ENCODE measurements at regions not wholly inside any gene's neighbourhood (a gene's known extent, or its start where the extent isn't known, plus 50 kb on each side); places are given as distances from the start of the nearest gene placed in this dataset.

GRCh38 chr4:119738901-119739300 lies 110.3 kb upstream of the PDE5A start:
- Histone ChIP-seq H3K9ac (ENCODE audit: low read length) (no peak overlapping the region), H3K79me2 (replicated peaks; ENCODE audit: insufficient read depth, low read length) (no peaks in the 10 kb centered on the region), H3F3A (ENCODE audit: insufficient read depth, low read length, poor library complexity, severe bottlenecking) (no peaks in the 10 kb centered on the region), H2AFZ (ENCODE audit: low read depth, low read length) (no peak overlapping the region), H3K27ac (ENCODE audit: low read length) (no peak overlapping the region), H3K4me3 (ENCODE audit: low read length) (no peak overlapping the region), H3K27me3 (ENCODE audit: insufficient read depth, low read depth, low read length) (no peaks in the 10 kb centered on the region), H3K9me2 (ENCODE audit: insufficient read depth, low read length) (no peaks in the 10 kb centered on the region), H3K9me3 (ENCODE audit: low read length) (no peaks in the 10 kb centered on the region), H3K36me3 (ENCODE audit: insufficient read depth, low read length) (no peaks in the 10 kb centered on the region), H3K4me2 (ENCODE audit: low read length) (no peak overlapping the region), H4K20me1 (ENCODE audit: insufficient read depth) (no peaks in the 10 kb centered on the region)
- no peak for TF ChIP-seq RAD21 (conservative IDR thresholded peaks at IDR 0.05)
- no peak for TF ChIP-seq TAF1 (IDR thresholded peaks at IDR 0.05; ENCODE audit: low read depth)
- no peak for TF ChIP-seq EP300 (conservative IDR thresholded peaks at IDR 0.05; ENCODE audit: poor library complexity, severe bottlenecking)
- no peak for TF ChIP-seq SMC3 (conservative IDR thresholded peaks at IDR 0.05; ENCODE audit: poor library complexity)
- TF ChIP-seq EZH2 (IDR thresholded peaks at IDR 0.05; ENCODE audit: borderline replicate concordance, insufficient read depth, low read length, poor library complexity, severe bottlenecking), result no peak
- no peak for TF ChIP-seq MXI1 (conservative IDR thresholded peaks at IDR 0.05; ENCODE audit: poor library complexity, severe bottlenecking)
- no peak for TF ChIP-seq CTCF (IDR thresholded peaks at IDR 0.05; ENCODE audit: poor library complexity, severe bottlenecking)
- TF ChIP-seq POLR2AphosphoS5 (IDR thresholded peaks at IDR 0.05), result no peak
- no peak for TF ChIP-seq REST (IDR thresholded peaks at IDR 0.05; ENCODE audit: borderline replicate concordance)

- TF ChIP-seq TAF1 (IDR thresholded peaks at IDR 0.05; ENCODE audit: low read depth) (no peak), EZH2 (IDR thresholded peaks at IDR 0.05; ENCODE audit: borderline replicate concordance, insufficient read depth, low read length, poor library complexity, severe bottlenecking) (no peak), CTCF (IDR thresholded peaks at IDR 0.05; ENCODE audit: poor library complexity, severe bottlenecking) (no peak), POLR2AphosphoS5 (IDR thresholded peaks at IDR 0.05) (no peak), MXI1 (conservative IDR thresholded peaks at IDR 0.05; ENCODE audit: poor library complexity, severe bottlenecking) (no peak), SMC3 (conservative IDR thresholded peaks at IDR 0.05; ENCODE audit: poor library complexity) (no peak), EP300 (conservative IDR thresholded peaks at IDR 0.05; ENCODE audit: poor library complexity, severe bottlenecking) (no peak), RAD21 (conservative IDR thresholded peaks at IDR 0.05) (no peak), REST (IDR thresholded peaks at IDR 0.05; ENCODE audit: borderline replicate concordance) (no peak)
- H3K9me3 ChIP-seq (ENCODE audit: low read length), result no peaks in the 10 kb centered on the region
- H3K36me3 ChIP-seq (ENCODE audit: insufficient read depth, low read length), result no peaks in the 10 kb centered on the region
- no peaks in the 10 kb centered on the region for H3F3A ChIP-seq (ENCODE audit: insufficient read depth, low read length, poor library complexity, severe bottlenecking)
- H3K9ac ChIP-seq (ENCODE audit: low read length), result no peak overlapping the region
- H3K27me3 ChIP-seq (ENCODE audit: insufficient read depth, low read depth, low read length), result no peaks in the 10 kb centered on the region
- no peak overlapping the region for H3K4me2 ChIP-seq (ENCODE audit: low read length)
- no peak overlapping the region for H2AFZ ChIP-seq (ENCODE audit: low read depth, low read length)
- no peaks in the 10 kb centered on the region for H4K20me1 ChIP-seq (ENCODE audit: insufficient read depth)
- no peaks in the 10 kb centered on the region for H3K9me2 ChIP-seq (ENCODE audit: insufficient read depth, low read length)
- no peak overlapping the region for H3K27ac ChIP-seq (ENCODE audit: low read length)
- H3K4me3 ChIP-seq (ENCODE audit: low read length), result no peak overlapping the region
- H3K79me2 ChIP-seq (replicated peaks; ENCODE audit: insufficient read depth, low read length), result no peaks in the 10 kb centered on the region
Measured at GRCh38 chr4:119736559-119736958, 108.0 kb upstream of the PDE5A start.

All from neural cell (in vitro differentiated cells).